GM12878 (cell line): ENCODE measurements at regions not wholly inside any gene's neighbourhood (a gene's known extent, or its start where the extent isn't known, plus 50 kb on each side); places are given as distances from the start of the nearest gene placed in this dataset.
A peak's percentile ranks its signal among the peaks of the same experiment; 100 is the strongest.

Experiments used
- ATAC-seq: fragments of 200-7000 bp; cut with Tn5 transposase; 3 replicates; pipeline ENCODE4 v1.9.1; 2020; ENCODE audit warnings: mild to moderate bottlenecking, moderate library complexity
- BruUV-seq: library from RNA; stranded (reverse); fragments of 400-500 nt; replicated peaks from 2 replicates; lab custom pipeline; 2021; lab: Mats Ljungman, UMichigan
- CTCF ChIA-PET: fragments of 300-600 bp; sonication (Branson Sonifier 250); formaldehyde crosslinking; extraction: SDS; loops from one replicate; lab custom pipeline; 2021; ENCODE audit warnings: inconsistent platforms; lab: Yijun Ruan, JAX
- POLR2A ChIA-PET: fragments of 350-600 bp; formaldehyde crosslinking; extraction: SDS; loops from one replicate; lab custom pipeline; 2021; ENCODE audit warnings: inconsistent platforms; lab: Charles Lee
- RAD21 ChIA-PET: fragments of 300-600 bp; sonication (Branson Sonifier 250); formaldehyde crosslinking; loops from one replicate; lab custom pipeline; 2023; ENCODE audit warnings: antibody characterized with exemption; ENCODE audit not compliant: unreplicated experiment; lab: Charles Lee
- SMC1A ChIA-PET: fragments of 300-600 bp; sonication (Branson Sonifier 250); formaldehyde crosslinking; loops from one replicate; lab custom pipeline; 2023; ENCODE audit not compliant: unreplicated experiment, uncharacterized antibody; lab: Charles Lee
- DNase-seq: peaks from one replicate; pipeline ENCODE4 v3.0.0-alpha.2; 2011; ENCODE audit warnings: low read depth, low spot score
- FAIRE-seq: peaks from 3 replicates; lab custom pipeline; 2011; peaks lifted over from hg19 to GRCh38; lab: Jason Lieb, UNC
- H2AFZ ChIP-seq: 2 replicates; pipeline ENCODE4 v1.6.0; 2011; ENCODE audit warnings: low read depth, low read length, control low read depth; ENCODE audit not compliant: control insufficient read depth
- H3K27ac ChIP-seq: 2 replicates; pipeline ENCODE4 v1.5.1; 2011; ENCODE audit warnings: control low read depth; ENCODE audit not compliant: control insufficient read depth, insufficient read depth
- H3K27me3 ChIP-seq, 2 experiments: replicated peaks in 1 of 2; 2 replicates each; pipeline versions ENCODE4 v1.6.0 to v1.6.1; 2011; ENCODE audit warnings: low read length in 1 of 2; ENCODE audit not compliant: control insufficient read depth in 2 of 2, insufficient read depth in 2 of 2
- H3K36me3 ChIP-seq, 2 experiments: 2 replicates each; pipeline ENCODE4 v1.5.1; 2011; ENCODE audit warnings: low read length in 1 of 2; ENCODE audit not compliant: control insufficient read depth in 2 of 2, insufficient read depth in 2 of 2
- H3K4me1 ChIP-seq: 2 replicates; pipeline ENCODE4 v1.6.1; 2011; ENCODE audit warnings: mild to moderate bottlenecking, low read length, moderate library complexity, mixed read lengths; ENCODE audit not compliant: control insufficient read depth, insufficient read depth
- H3K4me2 ChIP-seq: 2 replicates; pipeline ENCODE4 v1.6.0; 2011; ENCODE audit warnings: control low read depth; ENCODE audit not compliant: control insufficient read depth, insufficient read depth
- H3K4me3 ChIP-seq: fragments of 200-600 bp; sonication (generic); 2 replicates; pipeline ENCODE4 v1.5.1; 2016
- H3K79me2 ChIP-seq: 2 replicates; pipeline ENCODE4 v1.6.0; 2011; ENCODE audit warnings: low read length; ENCODE audit not compliant: control insufficient read depth, insufficient read depth
- H3K9ac ChIP-seq: 2 replicates; pipeline ENCODE4 v1.8.0; 2011; ENCODE audit warnings: low read length, control low read depth, mixed read lengths; ENCODE audit not compliant: control insufficient read depth, insufficient read depth
- H3K9me3 ChIP-seq: replicated peaks from 3 replicates; pipeline ENCODE4 v1.5.1; 2011; ENCODE audit warnings: mild to moderate bottlenecking, low read length; ENCODE audit not compliant: control insufficient read depth, insufficient read depth
- H4K20me1 ChIP-seq: 2 replicates; pipeline ENCODE4 v1.6.0; 2011; ENCODE audit not compliant: control insufficient read depth, insufficient read depth
- CBFB ChIP-seq: IDR thresholded peaks from 2 replicates; pipeline ENCODE4 v1.6.1; 2016; ENCODE audit warnings: antibody characterized with exemption, low read depth
- CBX5 ChIP-seq: sonication (generic); IDR thresholded peaks from 2 replicates; pipeline ENCODE4 v1.6.1; 2016; ENCODE audit warnings: low read depth, moderate library complexity, mild to moderate bottlenecking, inconsistent platforms
- CEBPB ChIP-seq, 2 experiments: fragments of 150-350 bp in 1 of 2; IDR thresholded peaks; 2 replicates each; pipeline ENCODE4 v1.6.1; 2012 to 2014; ENCODE audit warnings: low read depth in 2 of 2, low read length in 2 of 2, borderline replicate concordance in 1 of 2, inconsistent platforms in 1 of 2
- CHD2 ChIP-seq: IDR thresholded peaks from 2 replicates; pipeline ENCODE4 v1.6.1; 2011; ENCODE audit warnings: low read depth, low read length, improper control_type of control experiment, borderline replicate concordance
- CTCF ChIP-seq, 3 experiments: IDR thresholded peaks in 2 of 3; conservative IDR thresholded peaks in 1 of 3; 2 replicates each; pipeline ENCODE4 v1.5.1; 2011; ENCODE audit warnings: low read depth in 3 of 3, low read length in 3 of 3, mild to moderate bottlenecking in 3 of 3, control low read depth in 2 of 3, moderate library complexity in 2 of 3, inconsistent platforms in 1 of 3, mixed read lengths in 1 of 3; ENCODE audit not compliant: control insufficient read depth in 2 of 3, insufficient read depth in 1 of 3; ENCODE audit errors: extremely low read depth in 1 of 3
- IRF5 ChIP-seq: fragments of 450-650 bp; IDR thresholded peaks from 2 replicates; pipeline ENCODE4 v1.6.1; 2017; ENCODE audit warnings: borderline replicate concordance
- JUNB ChIP-seq: IDR thresholded peaks from 2 replicates; pipeline ENCODE4 v1.6.1; 2016; ENCODE audit warnings: antibody characterized with exemption, mild to moderate bottlenecking
- KAT2A ChIP-seq: conservative IDR thresholded peaks from 2 replicates; pipeline ENCODE4 v1.6.1; 2011; ENCODE audit warnings: low read depth, low read length; ENCODE audit not compliant: control insufficient read depth
- KDM1A ChIP-seq: fragments of 200-600 bp; sonication (generic); IDR thresholded peaks from 2 replicates; pipeline ENCODE4 v1.6.1; 2016; ENCODE audit warnings: borderline replicate concordance
- MYC ChIP-seq: IDR thresholded peaks from 2 replicates; pipeline ENCODE4 v1.6.1; 2011; ENCODE audit warnings: mild to moderate bottlenecking, low read length, moderate library complexity, inconsistent platforms; ENCODE audit not compliant: insufficient read depth, insufficient replicate concordance, insufficient read length, severe bottlenecking
- PAX5 ChIP-seq: IDR thresholded peaks from 2 replicates; pipeline ENCODE4 v1.6.1; 2011; ENCODE audit warnings: low read depth, low read length, borderline replicate concordance
- PML ChIP-seq: IDR thresholded peaks from 2 replicates; pipeline ENCODE4 v1.6.1; 2012; ENCODE audit warnings: low read length, inconsistent platforms
- SP1 ChIP-seq: IDR thresholded peaks from one replicate; pipeline ENCODE4 v1.6.1; 2011; ENCODE audit warnings: low read depth, low read length
- SREBF1 ChIP-seq: IDR thresholded peaks from 2 replicates; pipeline ENCODE4 v1.6.1; 2012; ENCODE audit warnings: mild to moderate bottlenecking, low read length
- ZSCAN29 ChIP-seq: fragments of 450-650 bp; IDR thresholded peaks from 2 replicates; pipeline ENCODE4 v1.6.1; 2017; ENCODE audit warnings: mild to moderate bottlenecking, moderate library complexity
- WGBS: methylation state at CpG from one replicate; pipeline ENCODE4 v1.1.6; 2016; ENCODE audit warnings: low lambda C conversion rate; ENCODE audit not compliant: insufficient replicate concordance, insufficient coverage; ENCODE audit errors: missing lambda C conversion rate; 5-methylcytosine and 5-hydroxymethylcytosine counted together
- in situ Hi-C: fragments of 300-500 bp; cut with MboI; formaldehyde crosslinking; loops from 9 replicates; pipeline ENCODE4 v1.14.3; 2018; ENCODE audit warnings: mixed read lengths
- intact Hi-C: fragments of 100-400 bp; cut with micrococcal nuclease; formaldehyde crosslinking; loops from one replicate; pipeline ENCODE4 v1.14.2; 2022; ENCODE audit not compliant: unreplicated experiment

DNA sequence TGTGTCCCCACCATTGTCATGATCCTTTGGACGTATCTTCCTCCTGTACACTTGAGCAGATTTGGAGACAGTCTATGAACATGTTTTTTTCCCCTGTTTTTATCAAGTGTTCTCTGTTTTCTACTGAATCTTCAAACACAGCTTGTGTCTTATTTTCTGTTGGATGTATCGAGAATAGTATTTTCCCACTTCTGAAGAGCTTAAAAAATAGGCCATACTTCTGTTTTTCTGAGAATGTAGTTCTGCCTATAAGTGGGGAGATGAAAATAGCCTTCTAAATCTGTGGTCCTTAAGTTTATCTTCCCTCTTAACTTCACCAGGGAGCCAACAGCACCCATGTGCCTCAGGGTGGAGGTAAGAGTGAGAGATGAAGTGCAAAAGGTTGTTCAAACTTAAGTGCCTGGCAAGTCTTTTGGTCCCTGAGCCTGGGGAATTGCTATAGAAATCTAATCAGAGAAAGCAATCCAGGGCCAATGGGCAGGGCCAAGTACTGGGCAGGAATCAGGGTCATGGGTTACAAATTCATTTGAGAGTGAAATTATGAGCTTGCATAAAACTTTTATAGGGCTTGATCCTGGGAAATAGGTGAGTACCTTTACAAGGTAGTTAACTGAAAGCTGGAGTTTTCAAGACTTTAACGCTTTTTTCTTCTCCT, 58.9 kb downstream of the ARF6 start:
- Histone ChIP-seq H3K9ac (no peak overlapping the region), H3K79me2 (no peaks in the 10 kb centered on the region), H3K36me3 (no peaks in the 10 kb centered on the region), H3K27me3 (no peaks in the 10 kb centered on the region), H2AFZ (no peak overlapping the region), H3K4me2 (no peak overlapping the region), H3K4me1 (peaks cover 5% of the 10 kb centered on the region; the same call in 1 of the 2 replicates), H3K9me3 (no peaks in the 10 kb centered on the region), H4K20me1 (no peaks in the 10 kb centered on the region), H3K27ac (no peak overlapping the region), H3K4me3 (no peak overlapping the region)
- CTCF ChIA-PET, result interaction anchor here (1.0 to 3.0 kb wide), 4 partner anchors 11 to 100 kb away, joined by 3 to 10 read pairs (median 4); partner anchors contain the start of gene NEMF
- in situ Hi-C loops (no loop called here), intact Hi-C loops (no loop called here)
- TF ChIP-seq SP1, result no peak
- no peak for TF ChIP-seq ZSCAN29
- TF ChIP-seq MYC, result no peak
- no peak for TF ChIP-seq CTCF (IDR thresholded peaks at IDR 0.05 in 2 of 3, conservative IDR thresholded peaks at IDR 0.05 in 1 of 3; ENCODE audit: control insufficient read depth in 2 of 3, extremely low read depth in 1 of 3, insufficient read depth in 1 of 3, low read depth in 3 of 3, low read length in 3 of 3)
- no peak for TF ChIP-seq KAT2A
- TF ChIP-seq PML, result no peak
- no peak for TF ChIP-seq IRF5
- no peak for TF ChIP-seq JUNB
- TF ChIP-seq CBX5, result no peak
- TF ChIP-seq CBFB, result no peak
- no peak for TF ChIP-seq PAX5
- TF ChIP-seq CEBPB (IDR thresholded peaks at IDR 0.05; ENCODE audit: borderline replicate concordance in 1 of 2, low read depth in 2 of 2, low read length in 2 of 2), result no peak
- TF ChIP-seq KDM1A, result no peak
- no peak for TF ChIP-seq SREBF1
- no peak for TF ChIP-seq CHD2
- RAD21 ChIA-PET, result interaction anchor here (0.6 to 2.7 kb wide), 7 partner anchors 10 to 87 kb away, joined by 3 to 15 read pairs (median 5); no protein-coding TSS in a partner anchor
- ATAC-seq (no peak), DNase-seq (no peak), FAIRE-seq (peak; percentile 27)
- SMC1A ChIA-PET, result interaction anchor here (0.7 to 3.6 kb wide), 12 partner anchors 9 to 135 kb away, joined by 3 to 18 read pairs (median 4); no protein-coding TSS in a partner anchor
- 100% methylated on average over 3 of the region's 3 CpGs for WGBS
- BruUV-seq, result no TSS peak
- POLR2A ChIA-PET, result interaction anchor here (1.0 to 3.3 kb wide), 7 partner anchors 12 to 50 kb away, joined by 3 to 16 read pairs (median 4); no protein-coding TSS in a partner anchor
